Nephron (organoid): ENCODE measurements at regions not wholly inside any gene's neighbourhood (a gene's known extent, or its start where the extent isn't known, plus 50 kb on each side); places are given as distances from the start of the nearest gene placed in this dataset.

Experiments
- H3K27ac Mint-ChIP-seq, 3 experiments: 2 replicates each; pipeline ENCODE4 v1.8.0; 2020; ENCODE audit warnings: mixed read lengths in 3 of 3, mild to moderate bottlenecking in 2 of 3, moderate library complexity in 1 of 3
- H3K27me3 Mint-ChIP-seq: 2 replicates; pipeline ENCODE4 v1.8.0; 2021; ENCODE audit warnings: low read depth, mild to moderate bottlenecking, moderate library complexity, mixed read lengths
- H3K36me3 Mint-ChIP-seq: 2 replicates; pipeline ENCODE4 v1.8.0; 2020; ENCODE audit warnings: low read depth, mixed read lengths
- H3K4me1 Mint-ChIP-seq: 2 replicates; pipeline ENCODE4 v1.8.0; 2020; ENCODE audit warnings: mixed read lengths
- H3K4me3 Mint-ChIP-seq, 3 experiments: 2 replicates each; pipeline ENCODE4 v1.8.0; 2020; ENCODE audit warnings: mild to moderate bottlenecking in 3 of 3, mixed read lengths in 3 of 3, moderate library complexity in 2 of 3
- H3K9me3 Mint-ChIP-seq: 2 replicates; pipeline ENCODE4 v1.8.0; 2020; ENCODE audit warnings: mixed read lengths
- CTCF ChIP-seq, 3 experiments: fragments of 200-600 bp; sonication (generic); IDR thresholded peaks; one replicate each; pipeline ENCODE4 v1.5.0; 2021; ENCODE audit warnings: antibody characterized with exemption in 3 of 3; ENCODE audit not compliant: unreplicated experiment in 3 of 3

DNA sequence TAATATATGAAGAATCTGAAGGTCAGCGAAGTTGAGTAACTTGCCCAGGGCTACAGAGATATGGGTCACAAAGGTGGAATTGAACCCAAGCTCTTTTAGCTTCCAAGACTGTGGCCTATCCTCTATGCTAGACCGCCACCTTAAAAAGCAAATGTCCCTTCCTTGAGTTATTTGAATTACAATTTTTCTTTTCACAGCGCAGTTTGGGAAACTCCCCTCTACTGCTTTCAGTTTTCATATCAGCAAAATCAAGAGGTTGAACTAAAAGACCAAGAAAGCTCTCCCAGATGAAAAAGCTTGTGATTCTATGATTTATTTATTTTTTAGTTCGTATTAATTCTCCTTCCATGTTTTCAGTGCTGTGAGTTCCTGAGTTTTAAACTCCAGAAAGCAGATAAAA lies 174.5 kb upstream of the C1QTNF7 start:
- no peaks in the 10 kb centered on the region for H3K4me1 Mint-ChIP-seq
- TF ChIP-seq CTCF (IDR thresholded peaks at IDR 0.05; ENCODE audit: unreplicated experiment in 3 of 3), result no peak
- H3K9me3 Mint-ChIP-seq, result no peaks in the 10 kb centered on the region
- no peaks in the 10 kb centered on the region for H3K36me3 Mint-ChIP-seq
- H3K27me3 Mint-ChIP-seq, result no peaks in the 10 kb centered on the region
- no peak overlapping the region for H3K4me3 Mint-ChIP-seq
- H3K27ac Mint-ChIP-seq, result no peak overlapping the region

GRCh38 chr4:15254236-15254880 lies 173.5 kb upstream of the C1QTNF7 start:
- H3K36me3 Mint-ChIP-seq, result no peaks in the 10 kb centered on the region
- H3K27ac Mint-ChIP-seq, result no peak overlapping the region
- no peak overlapping the region for H3K4me3 Mint-ChIP-seq
- no peaks in the 10 kb centered on the region for H3K27me3 Mint-ChIP-seq
- no peak for TF ChIP-seq CTCF (IDR thresholded peaks at IDR 0.05; ENCODE audit: unreplicated experiment in 3 of 3)
- H3K4me1 Mint-ChIP-seq, result no peaks in the 10 kb centered on the region
- H3K9me3 Mint-ChIP-seq, result no peaks in the 10 kb centered on the region

- H3K27ac Mint-ChIP-seq, result no peak overlapping the region
- no peaks in the 10 kb centered on the region for H3K27me3 Mint-ChIP-seq
- no peaks in the 10 kb centered on the region for H3K36me3 Mint-ChIP-seq
- no peaks in the 10 kb centered on the region for H3K9me3 Mint-ChIP-seq
- no peak overlapping the region for H3K4me3 Mint-ChIP-seq
- no peaks in the 10 kb centered on the region for H3K4me1 Mint-ChIP-seq
- no peak for TF ChIP-seq CTCF (IDR thresholded peaks at IDR 0.05; ENCODE audit: unreplicated experiment in 3 of 3)
Measured at GRCh38 chr4:15255537-15255936, 172.3 kb upstream of the C1QTNF7 start.

DNA sequence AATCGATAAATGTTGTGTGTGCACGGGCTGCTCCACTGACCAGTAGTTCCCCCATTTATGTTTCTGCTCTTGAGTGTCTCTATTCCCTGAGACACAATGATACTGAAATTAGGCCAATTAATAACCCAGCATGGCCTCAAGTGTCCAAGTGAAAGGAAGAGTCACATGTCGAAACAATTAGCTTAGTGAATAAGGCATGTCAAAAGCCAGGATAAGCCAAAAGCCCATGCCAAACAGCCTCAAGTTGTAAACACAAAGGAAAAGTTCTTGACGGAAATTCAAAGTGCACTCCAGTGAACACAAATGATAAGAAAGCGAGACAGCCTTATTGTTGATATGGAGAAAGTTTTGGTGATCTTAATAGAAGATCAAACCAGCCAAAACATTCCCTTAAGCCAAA lies 167.1 kb upstream of the C1QTNF7 start:
- TF ChIP-seq CTCF (IDR thresholded peaks at IDR 0.05; ENCODE audit: unreplicated experiment in 3 of 3), result no peak
- H3K27me3 Mint-ChIP-seq, result peaks cover 4% of the 10 kb centered on the region
- H3K9me3 Mint-ChIP-seq, result peaks cover 18% of the 10 kb centered on the region
- no peaks in the 10 kb centered on the region for H3K4me1 Mint-ChIP-seq
- H3K27ac Mint-ChIP-seq, result no peak overlapping the region
- no peak overlapping the region for H3K4me3 Mint-ChIP-seq
- H3K36me3 Mint-ChIP-seq, result no peaks in the 10 kb centered on the region

- H3K36me3 Mint-ChIP-seq, result no peaks in the 10 kb centered on the region
- peaks cover 4% of the 10 kb centered on the region for H3K27me3 Mint-ChIP-seq
- no peaks in the 10 kb centered on the region for H3K4me1 Mint-ChIP-seq
- H3K9me3 Mint-ChIP-seq, result peaks cover 31% of the 10 kb centered on the region
- no peak overlapping the region for H3K27ac Mint-ChIP-seq
- no peak overlapping the region for H3K4me3 Mint-ChIP-seq
- TF ChIP-seq CTCF (IDR thresholded peaks at IDR 0.05; ENCODE audit: unreplicated experiment in 3 of 3), result no peak
Measured at GRCh38 chr4:15262396-15262795, 165.4 kb upstream of the C1QTNF7 start.

GRCh38 chr4:15270201-15270600 lies 157.6 kb upstream of the C1QTNF7 start:
- no peak for TF ChIP-seq CTCF (IDR thresholded peaks at IDR 0.05; ENCODE audit: unreplicated experiment in 3 of 3)
- Mint-ChIP-seq H3K27me3 (no peaks in the 10 kb centered on the region), H3K36me3 (peaks cover 15% of the 10 kb centered on the region), H3K4me1 (no peaks in the 10 kb centered on the region), H3K27ac (no peak overlapping the region), H3K4me3 (no peak overlapping the region), H3K9me3 (peaks cover 55% of the 10 kb centered on the region)
